GM23338 (cell line): ENCODE measurements at regions not wholly inside any gene's neighbourhood (a gene's known extent, or its start where the extent isn't known, plus 50 kb on each side); places are given as distances from the start of the nearest gene placed in this dataset.

ENCODE experiments used
- ATAC-seq: fragments of 200-7000 bp; cut with Tn5 transposase; 3 replicates; pipeline ENCODE4 v1.9.1; 2020
- DNase-seq: peaks from one replicate; pipeline ENCODE4 v3.0.0-alpha.2; 2015; ENCODE audit warnings: low spot score
- H2AFZ ChIP-seq: fragments of 200-600 bp; sonication (generic); 2 replicates; pipeline ENCODE4 v1.8.0; 2016; ENCODE audit warnings: antibody characterized with exemption, mild to moderate bottlenecking, moderate library complexity
- H3F3A ChIP-seq: fragments of 200-600 bp; sonication (generic); replicated peaks from 2 replicates; pipeline ENCODE4 v1.8.0; 2017; ENCODE audit warnings: antibody characterized with exemption, mixed run types, low read depth
- H3K27ac ChIP-seq: fragments of 200-600 bp; sonication (generic); 2 replicates; pipeline ENCODE4 v1.6.1; 2016; ENCODE audit warnings: low read depth
- H3K27me3 ChIP-seq: fragments of 200-600 bp; sonication (generic); 2 replicates; pipeline ENCODE4 v1.8.0; 2016; ENCODE audit warnings: mild to moderate bottlenecking, mixed run types, moderate library complexity; ENCODE audit not compliant: insufficient read depth
- H3K36me3 ChIP-seq: fragments of 200-600 bp; sonication (generic); 2 replicates; pipeline ENCODE4 v1.8.0; 2016; ENCODE audit warnings: mild to moderate bottlenecking; ENCODE audit not compliant: insufficient read depth
- H3K4me1 ChIP-seq: fragments of 200-600 bp; sonication (generic); 2 replicates; pipeline ENCODE4 v1.8.0; 2016; ENCODE audit warnings: mild to moderate bottlenecking, moderate library complexity; ENCODE audit not compliant: insufficient read depth
- H3K4me2 ChIP-seq: fragments of 200-600 bp; sonication (generic); 2 replicates; pipeline ENCODE4 v1.7.1; 2017; ENCODE audit warnings: mixed run types
- H3K4me3 ChIP-seq: fragments of 200-600 bp; sonication (generic); 2 replicates; pipeline ENCODE4 v1.6.1; 2016; ENCODE audit warnings: mixed run types
- H3K79me2 ChIP-seq: fragments of 200-600 bp; sonication (generic); replicated peaks from 2 replicates; pipeline ENCODE4 v1.8.0; 2017; ENCODE audit warnings: mild to moderate bottlenecking; ENCODE audit not compliant: insufficient read depth
- H3K9me2 ChIP-seq: fragments of 200-600 bp; sonication (generic); 2 replicates; pipeline ENCODE4 v1.8.0; 2017; ENCODE audit not compliant: insufficient read depth
- H4K20me1 ChIP-seq: fragments of 200-600 bp; sonication (generic); replicated peaks from 2 replicates; pipeline ENCODE4 v1.8.0; 2017; ENCODE audit warnings: mild to moderate bottlenecking; ENCODE audit not compliant: insufficient read depth
- H3K27ac Mint-ChIP-seq: 2 replicates; pipeline ENCODE4 v1.8.0; 2020; ENCODE audit warnings: inconsistent platforms, mild to moderate bottlenecking, moderate library complexity, mixed read lengths
- H3K27me3 Mint-ChIP-seq: 3 replicates; pipeline ENCODE4 v1.8.0; 2022; ENCODE audit warnings: low read depth, mild to moderate bottlenecking, moderate library complexity, mixed read lengths, inconsistent platforms; ENCODE audit not compliant: insufficient read depth, poor library complexity
- H3K36me3 Mint-ChIP-seq: 3 replicates; pipeline ENCODE4 v1.8.0; 2021; ENCODE audit warnings: low read depth, mild to moderate bottlenecking, inconsistent platforms, moderate library complexity, mixed read lengths
- H3K4me1 Mint-ChIP-seq: 3 replicates; pipeline ENCODE4 v1.8.0; 2020; ENCODE audit warnings: mild to moderate bottlenecking, inconsistent platforms, mixed read lengths
- H3K4me3 Mint-ChIP-seq: 3 replicates; pipeline ENCODE4 v1.8.0; 2021; ENCODE audit warnings: moderate library complexity, mild to moderate bottlenecking, inconsistent platforms, mixed read lengths
- H3K9me3 Mint-ChIP-seq: 3 replicates; pipeline ENCODE4 v1.8.0; 2020; ENCODE audit warnings: moderate library complexity, mild to moderate bottlenecking, inconsistent platforms, mixed read lengths
- CREB1 ChIP-seq: fragments of 250-450 bp; sonication (Bioruptor Pico); IDR thresholded peaks from 2 replicates; pipeline ENCODE4 v1.5.0; 2020; ENCODE audit warnings: low read depth, mild to moderate bottlenecking, moderate library complexity
- CTCF ChIP-seq, 2 experiments: fragments of 200-600 bp in 1 of 2; sonication (generic) in 1 of 2; conservative IDR thresholded peaks; 2 replicates each; pipeline versions ENCODE4 v1.5.1 to v1.6.1; 2016 to 2017; ENCODE audit warnings: antibody characterized with exemption in 2 of 2, low read depth in 2 of 2, mild to moderate bottlenecking in 2 of 2, moderate library complexity in 1 of 2
- ETS1 ChIP-seq: IDR thresholded peaks from 2 replicates; pipeline ENCODE4 v1.6.1; 2016; ENCODE audit warnings: antibody characterized with exemption
- EZH2 ChIP-seq: fragments of 200-600 bp; sonication (generic); IDR thresholded peaks from one replicate; pipeline ENCODE4 v1.8.0; 2017; ENCODE audit warnings: antibody characterized with exemption, mild to moderate bottlenecking, low read depth; ENCODE audit not compliant: unreplicated experiment
- EZH2phosphoT487 ChIP-seq: fragments of 200-600 bp; sonication (generic); IDR thresholded peaks from one replicate; pipeline ENCODE4 v1.8.1; 2018; ENCODE audit warnings: antibody characterized with exemption; ENCODE audit not compliant: unreplicated experiment
- JUNB ChIP-seq: IDR thresholded peaks from one replicate; pipeline ENCODE4 v1.6.1; 2016; ENCODE audit warnings: antibody characterized with exemption; ENCODE audit not compliant: unreplicated experiment
- NANOG ChIP-seq: IDR thresholded peaks from 2 replicates; pipeline ENCODE4 v1.6.1; 2016; ENCODE audit warnings: antibody characterized with exemption, borderline replicate concordance
- POLR2AphosphoS5 ChIP-seq: IDR thresholded peaks from 2 replicates; pipeline ENCODE4 v1.6.1; 2016; ENCODE audit warnings: antibody characterized with exemption, low read depth
- REST ChIP-seq: IDR thresholded peaks from one replicate; pipeline ENCODE4 v1.6.1; 2018; ENCODE audit warnings: antibody characterized with exemption; ENCODE audit not compliant: unreplicated experiment
- STAT1 ChIP-seq: IDR thresholded peaks from one replicate; pipeline ENCODE4 v1.6.1; 2016; ENCODE audit warnings: antibody characterized with exemption; ENCODE audit not compliant: unreplicated experiment
- ZNF114 ChIP-seq: fragments of 250-450 bp; sonication (Bioruptor Pico); IDR thresholded peaks from 2 replicates; pipeline ENCODE4 v1.5.0; 2020; ENCODE audit warnings: mild to moderate bottlenecking, moderate library complexity
- ZNF331 ChIP-seq: fragments of 250-450 bp; sonication (Bioruptor Pico); IDR thresholded peaks from 2 replicates; pipeline ENCODE4 v1.5.0; 2020; ENCODE audit warnings: low read depth, mild to moderate bottlenecking, moderate library complexity
- ZNF462 ChIP-seq: fragments of 250-450 bp; sonication (Bioruptor Pico); IDR thresholded peaks from 2 replicates; pipeline ENCODE4 v1.5.0; 2020; ENCODE audit warnings: mild to moderate bottlenecking, moderate library complexity

GRCh38 chr1:88224906-88225305 lies 459.2 kb upstream of the PKN2 start:
- Mint-ChIP-seq H3K36me3 (no peaks in the 10 kb centered on the region), H3K4me3 (no peak overlapping the region), H3K27ac (no peak overlapping the region), H3K9me3 (no peaks in the 10 kb centered on the region), H3K4me1 (peaks cover 4% of the 10 kb centered on the region; the same call in 1 of the 3 replicates), H3K27me3 (peaks cover under 1% of the 10 kb centered on the region)
- Histone ChIP-seq H3K4me3 (no peak overlapping the region), H3K4me2 (no peak overlapping the region), H3F3A (no peaks in the 10 kb centered on the region), H4K20me1 (no peaks in the 10 kb centered on the region), H3K79me2 (no peaks in the 10 kb centered on the region), H3K27ac (no peak overlapping the region), H3K36me3 (no peaks in the 10 kb centered on the region), H3K27me3 (no peaks in the 10 kb centered on the region), H3K4me1 (0 out of 2 replicates have a peak, but pooled peaks cover 6% of the 10 kb centered on the region), H2AFZ (peak overlapping the region; percentile 63; the same call in 1 of the 2 replicates), H3K9me2 (0 out of 2 replicates have a peak, but pooled peaks cover 3% of the 10 kb centered on the region)
- DNase-seq (no peak), ATAC-seq (no peak)
- no peak for TF ChIP-seq REST
- no peak for TF ChIP-seq EZH2
- TF ChIP-seq ZNF462 = no peak
- no peak for TF ChIP-seq STAT1
- TF ChIP-seq NANOG = no peak
- TF ChIP-seq ZNF114 (CRISPR knock-in tag) = no peak
- TF ChIP-seq CTCF (conservative IDR thresholded peaks at IDR 0.05; ENCODE audit: low read depth in 2 of 2) = no peak
- no peak for TF ChIP-seq CREB1
- TF ChIP-seq EZH2phosphoT487 = no peak
- no peak for TF ChIP-seq ETS1
- no peak for TF ChIP-seq JUNB
- TF ChIP-seq POLR2AphosphoS5 = no peak
- no peak for TF ChIP-seq ZNF331 (CRISPR knock-in tag)
